ENCODE measurements at regions not wholly inside any gene's neighbourhood (a gene's known extent, or its start where the extent isn't known, plus 50 kb on each side); places are given as distances from the start of the nearest gene placed in this dataset.

DNA sequence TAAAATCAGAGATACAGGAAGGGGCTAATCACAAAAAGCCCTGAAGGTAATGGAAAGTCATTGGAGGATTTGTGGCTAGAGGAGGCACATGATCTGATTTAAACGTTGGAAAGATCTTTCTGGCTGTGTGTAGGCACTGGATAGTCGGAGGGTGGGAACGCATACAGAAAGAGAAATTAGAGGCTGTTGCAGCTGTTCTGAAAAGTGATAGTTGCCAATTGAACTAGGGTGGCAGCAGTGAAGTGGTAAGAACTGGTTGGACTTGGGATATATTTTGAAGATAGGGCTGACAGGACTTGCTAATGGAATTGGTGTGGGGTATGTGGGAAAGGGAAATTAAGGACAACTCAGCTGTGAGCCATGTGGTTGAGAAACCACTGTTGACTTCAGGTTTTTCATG is 223.6 kb downstream of the OGFRL1 start:
- DNase-seq (ENCODE audit: low read depth in 2 of 3, low spot score in 1 of 3), result no peak

DNA sequence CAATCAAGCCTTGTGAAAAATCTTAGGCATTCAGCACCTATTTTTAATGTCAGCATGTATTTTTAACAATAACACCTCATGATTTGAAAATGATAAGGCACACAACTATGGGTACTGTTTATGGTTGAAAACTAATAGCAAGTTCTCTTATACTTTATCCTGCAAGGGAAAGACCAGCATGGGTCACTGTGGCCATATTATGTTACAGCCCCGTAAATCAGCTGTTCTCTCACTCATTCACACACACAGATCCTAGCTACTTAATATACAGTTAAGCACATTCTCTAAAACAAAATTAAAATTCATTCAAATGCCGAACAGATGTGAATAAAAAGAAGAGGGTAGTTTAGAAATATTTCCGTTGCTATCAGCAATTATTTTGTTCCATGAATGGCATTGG is 224.4 kb downstream of the OGFRL1 start:
- no peak for DNase-seq (ENCODE audit: low read depth in 2 of 3, low spot score in 1 of 3)

DNA sequence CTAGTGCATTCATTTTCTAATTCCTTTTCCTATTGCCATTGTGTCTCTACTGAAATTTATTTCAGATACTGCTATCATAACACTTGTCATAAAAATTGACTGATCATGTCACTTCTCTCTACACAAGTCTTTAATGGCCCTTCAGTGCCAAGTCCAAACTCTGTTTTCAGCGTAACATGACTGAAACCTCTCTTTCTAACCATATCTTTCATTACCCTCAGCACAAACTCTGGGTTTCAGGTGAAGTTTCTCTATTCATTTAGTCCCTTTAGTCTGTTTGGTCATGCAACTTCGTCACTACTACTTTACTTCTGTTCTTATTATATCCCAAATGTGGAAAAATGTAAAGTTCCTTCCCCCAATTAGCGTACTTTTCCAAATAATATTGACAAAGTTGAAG is 234.9 kb downstream of the OGFRL1 start:
- no peak for DNase-seq (ENCODE audit: low read depth in 2 of 3, low spot score in 1 of 3)

DNA sequence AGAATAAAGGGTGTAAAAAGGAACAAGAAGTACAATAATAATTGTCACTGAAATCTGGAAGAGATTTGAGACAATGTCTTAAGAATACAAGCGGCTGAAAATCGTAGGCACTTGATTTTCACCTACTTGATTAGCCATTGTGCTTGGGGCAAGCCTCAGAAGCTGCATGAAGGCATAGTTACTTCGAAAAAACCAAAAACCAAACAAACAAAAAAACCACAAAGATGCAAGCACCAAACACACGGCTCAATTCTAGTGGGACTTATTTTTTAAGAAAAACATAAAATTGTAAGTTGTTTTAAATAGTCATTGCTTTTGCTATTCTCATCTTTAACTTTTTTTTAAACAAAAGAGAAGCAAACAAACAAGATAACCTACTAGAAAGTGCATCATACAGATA is 235.6 kb downstream of the OGFRL1 start:
- no peak for DNase-seq (ENCODE audit: low read depth in 2 of 3, low spot score in 1 of 3)

DNA sequence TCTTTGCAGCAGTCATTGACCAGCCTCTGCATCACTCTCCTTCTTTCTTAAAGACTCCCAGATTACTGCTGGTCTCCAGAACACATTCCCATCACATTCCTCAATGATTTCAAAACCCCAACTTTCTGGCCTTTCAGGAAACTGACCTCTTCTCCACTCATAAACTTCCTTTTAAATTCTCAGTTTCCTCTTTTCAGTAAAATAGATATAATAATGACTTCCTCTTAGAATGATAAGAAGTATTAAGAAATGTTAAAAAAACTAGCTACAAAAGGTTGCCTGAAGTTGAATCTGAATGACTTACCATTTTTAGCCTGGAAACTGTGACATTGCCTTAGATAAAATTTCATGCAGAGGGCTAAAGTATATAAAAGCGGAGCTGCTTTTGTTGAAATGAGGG is 239.3 kb downstream of the OGFRL1 start:
- no peak for DNase-seq (ENCODE audit: low read depth in 2 of 3, low spot score in 1 of 3)

DNA sequence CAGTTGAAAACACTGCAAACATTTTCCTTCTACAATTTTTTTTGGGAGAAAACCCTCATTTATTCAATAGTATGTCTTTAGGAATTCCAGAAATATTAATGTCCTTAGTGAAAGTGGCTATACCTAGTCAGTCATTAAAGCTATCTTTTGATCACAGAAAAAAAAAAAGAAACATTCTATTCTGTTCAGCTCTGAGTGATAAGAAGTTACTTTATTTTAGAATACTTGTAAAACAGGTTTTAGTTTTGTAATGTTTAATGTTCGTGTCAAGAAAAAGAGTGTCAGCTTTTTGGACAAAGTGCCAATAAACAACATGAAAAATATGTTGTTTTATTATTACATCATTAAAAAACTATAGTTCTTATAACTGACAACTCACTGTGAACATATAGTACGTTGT is 240.4 kb downstream of the OGFRL1 start:
- no peak for DNase-seq (ENCODE audit: low read depth in 2 of 3, low spot score in 1 of 3)

DNA sequence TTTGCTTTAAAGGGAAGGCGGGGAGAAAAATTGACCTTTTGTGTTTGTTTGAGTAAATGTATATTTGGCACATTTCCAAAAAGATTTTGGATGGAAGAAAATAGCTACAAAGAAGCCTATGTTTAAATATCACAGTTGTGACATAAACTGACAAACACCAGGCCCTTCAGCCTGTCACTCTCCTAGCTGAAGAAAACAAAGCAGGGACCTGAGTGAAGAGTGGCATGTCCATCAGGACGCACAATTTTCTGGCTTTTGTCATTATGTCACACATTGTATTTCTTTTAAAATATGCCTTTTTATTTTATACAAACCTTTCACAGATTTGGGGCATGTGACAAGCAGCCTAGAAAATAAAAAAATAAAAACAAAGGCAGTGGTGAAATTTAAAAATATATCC is 241.2 kb downstream of the OGFRL1 start:
- DNase-seq (ENCODE audit: low read depth in 2 of 3, low spot score in 1 of 3), result no peak

DNA sequence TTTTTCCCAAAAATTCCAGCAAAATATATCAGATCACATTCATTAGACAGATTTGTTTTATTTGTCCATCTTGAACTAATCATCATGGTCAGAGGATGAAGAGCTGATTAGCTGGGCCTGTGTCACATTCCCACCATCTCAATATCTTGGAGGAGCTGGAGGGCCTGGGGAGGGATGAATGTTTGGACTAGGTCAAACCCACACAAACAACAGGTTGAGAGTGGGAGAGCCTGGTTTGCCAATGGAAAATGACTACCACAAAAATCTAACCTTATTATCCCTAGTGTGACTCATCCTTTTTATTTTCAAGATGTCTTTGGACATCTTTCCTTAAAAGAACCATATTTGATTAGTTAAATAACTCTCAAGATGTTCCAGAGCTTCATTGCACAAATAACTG is 242.4 kb downstream of the OGFRL1 start:
- no peak for DNase-seq (ENCODE audit: low read depth in 2 of 3, low spot score in 1 of 3)

DNA sequence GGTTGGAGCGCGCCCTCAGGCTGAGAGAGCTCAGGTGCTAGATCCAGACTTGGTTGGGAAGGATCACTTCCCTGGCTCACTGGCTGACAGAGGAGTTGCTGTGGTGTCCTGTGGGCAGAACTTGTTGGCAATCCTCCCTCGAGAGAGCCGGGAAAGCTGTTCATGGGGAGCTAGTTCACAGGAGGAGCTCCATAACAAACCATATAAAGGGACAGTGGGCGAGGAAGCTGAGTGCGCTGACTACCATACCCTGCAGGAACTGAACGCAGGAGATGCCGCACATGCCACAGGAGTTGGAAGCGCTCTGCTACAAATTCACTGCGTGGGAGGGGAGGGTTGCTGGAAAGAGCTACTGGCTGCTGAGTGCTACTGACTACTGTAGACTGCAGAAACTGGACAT is 243.2 kb downstream of the OGFRL1 start:
- no peak for DNase-seq (ENCODE audit: low read depth in 2 of 3, low spot score in 1 of 3)

DNA sequence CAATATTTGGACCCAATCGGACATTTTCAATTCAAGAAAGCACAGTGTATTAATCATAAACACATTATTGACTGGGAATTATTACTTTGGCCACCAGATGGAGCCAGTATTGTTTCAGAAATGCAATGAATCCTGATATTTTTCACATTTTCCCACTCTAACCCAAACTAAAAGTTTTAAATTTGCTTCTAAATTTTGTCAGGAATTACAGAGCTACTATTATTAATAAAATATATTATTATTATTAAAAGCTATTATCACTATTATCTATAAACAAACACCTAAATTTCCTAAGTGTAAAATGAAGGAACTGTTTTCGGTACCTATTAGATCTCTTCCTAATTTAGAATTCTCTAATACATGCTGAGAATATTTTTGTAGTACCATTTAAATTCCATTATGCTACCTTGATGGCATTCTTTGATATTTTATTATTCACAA is 245.3 kb downstream of the OGFRL1 start:
- DNase-seq (ENCODE audit: low read depth in 2 of 3, low spot score in 1 of 3), result no peak

DNA sequence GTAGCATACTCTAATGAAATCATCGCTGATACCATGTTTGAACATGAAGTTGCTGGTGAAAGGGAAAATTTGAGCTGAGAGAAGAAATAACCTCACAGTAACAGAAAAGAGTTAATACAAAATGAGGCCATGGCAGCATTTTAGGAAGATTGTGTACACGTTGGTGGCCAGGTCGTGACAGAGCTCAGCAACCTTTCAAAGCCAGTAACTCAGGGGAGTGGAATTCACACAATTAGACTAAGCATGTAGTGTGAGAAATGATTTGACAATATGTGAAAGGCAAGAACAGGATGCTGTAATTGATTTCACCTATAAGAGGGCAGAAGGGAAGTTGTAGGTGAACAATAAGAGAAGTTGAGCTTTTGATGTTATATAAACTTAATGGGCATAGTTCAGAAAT is 246.3 kb downstream of the OGFRL1 start:
- DNase-seq (ENCODE audit: low read depth in 2 of 3, low spot score in 1 of 3), result no peak

DNA sequence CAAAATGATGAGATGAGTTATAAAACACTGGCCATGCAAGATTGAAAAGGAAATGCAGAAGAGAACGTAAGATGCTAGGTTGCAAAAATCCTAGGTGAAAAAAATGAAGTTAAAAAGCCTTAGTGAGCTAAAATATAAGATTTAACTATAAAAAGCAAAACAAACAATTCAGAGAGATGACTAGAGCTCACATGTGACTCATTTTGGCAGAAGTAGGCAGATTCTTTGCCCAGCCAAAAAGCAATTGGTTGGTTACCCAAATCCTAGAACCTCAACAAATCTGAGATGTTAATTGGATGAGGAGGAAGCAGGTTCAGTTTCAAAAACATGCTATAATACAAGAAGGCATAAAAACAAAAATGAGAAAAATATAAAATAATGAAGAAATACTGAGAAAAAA is 249.1 kb downstream of the OGFRL1 start:
- no peak for DNase-seq (ENCODE audit: low read depth in 2 of 3, low spot score in 1 of 3)

DNA sequence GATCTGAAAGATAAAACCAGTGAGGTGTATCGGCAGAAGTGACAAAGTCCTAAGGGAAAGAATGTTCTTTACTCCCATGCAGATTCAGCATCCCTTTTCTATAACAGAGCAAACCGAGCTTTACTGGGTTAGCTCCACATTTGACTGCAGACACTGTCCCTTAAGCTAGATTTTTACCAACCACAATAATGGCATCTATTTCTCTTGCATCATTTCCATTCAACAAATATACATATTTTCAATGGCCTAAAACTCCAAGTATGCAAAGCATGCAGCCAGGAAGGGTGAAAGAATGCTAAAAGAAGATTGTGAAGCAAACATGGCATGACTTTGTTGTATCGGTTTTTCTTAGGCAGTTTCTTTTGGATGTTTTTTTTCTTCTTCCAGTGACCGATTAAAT is 255.4 kb downstream of the OGFRL1 start:
- no peak for DNase-seq (ENCODE audit: low read depth in 2 of 3, low spot score in 1 of 3)

DNA sequence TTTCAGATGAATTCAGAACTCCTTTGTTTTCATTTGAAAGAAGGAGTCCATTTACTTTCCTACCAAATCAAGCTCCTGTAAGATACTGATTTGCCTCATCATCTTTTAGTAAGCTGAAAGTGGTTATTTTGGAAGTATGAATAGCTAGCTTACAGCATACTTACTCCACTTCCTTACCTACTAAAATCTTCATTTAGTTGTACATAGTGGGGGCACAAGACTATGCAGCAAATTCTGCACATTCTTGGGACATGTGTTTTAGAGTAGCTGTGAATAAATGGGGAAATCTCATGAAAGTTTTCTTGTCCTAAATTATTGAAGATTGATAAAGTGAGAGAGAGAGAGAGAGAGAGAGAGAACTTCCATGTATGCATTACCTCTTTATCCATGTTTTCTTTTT is 256.3 kb downstream of the OGFRL1 start:
- no peak for DNase-seq (ENCODE audit: low read depth in 2 of 3, low spot score in 1 of 3)

DNA sequence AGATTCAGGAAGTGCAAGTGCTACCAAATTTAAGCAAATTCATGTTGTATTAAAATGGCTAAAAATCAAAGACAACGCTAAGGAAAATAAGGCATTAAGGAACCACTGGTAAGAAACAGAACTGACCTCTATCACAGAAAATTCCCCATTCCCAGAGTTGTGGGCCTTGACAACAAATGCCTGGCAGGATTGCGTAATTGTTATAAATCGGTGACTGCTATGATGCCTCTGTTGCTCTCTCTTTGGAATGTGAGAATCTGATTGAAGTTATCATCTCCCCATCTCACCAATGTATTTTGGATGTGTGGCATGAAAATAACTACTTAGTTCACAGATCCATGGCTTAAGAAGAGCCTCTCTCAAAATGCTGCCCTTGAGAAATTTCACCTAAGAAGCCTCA is 257.3 kb downstream of the OGFRL1 start:
- no peak for DNase-seq (ENCODE audit: low read depth in 2 of 3, low spot score in 1 of 3)

DNA sequence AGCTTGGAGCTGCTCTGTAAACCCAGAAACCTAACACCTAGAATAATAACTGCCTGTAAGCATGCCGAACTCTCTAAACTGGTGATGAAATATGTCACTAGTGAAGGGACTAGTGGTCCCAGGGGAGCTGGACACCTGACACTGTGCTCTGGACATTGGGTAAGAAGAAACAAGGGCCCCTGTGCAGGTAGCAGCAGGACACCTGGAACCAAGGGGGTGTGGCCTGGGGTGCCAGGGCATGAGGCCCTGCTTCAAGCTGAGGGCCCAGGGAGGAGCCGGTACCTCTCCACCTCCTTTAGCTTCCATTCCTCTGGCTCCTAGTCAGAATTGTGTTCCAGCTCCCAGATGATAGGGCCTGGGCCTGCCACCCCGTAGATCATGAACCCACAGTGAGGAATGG is 263.2 kb downstream of the OGFRL1 start:
- no peak for DNase-seq (ENCODE audit: low read depth in 2 of 3, low spot score in 1 of 3)

DNA sequence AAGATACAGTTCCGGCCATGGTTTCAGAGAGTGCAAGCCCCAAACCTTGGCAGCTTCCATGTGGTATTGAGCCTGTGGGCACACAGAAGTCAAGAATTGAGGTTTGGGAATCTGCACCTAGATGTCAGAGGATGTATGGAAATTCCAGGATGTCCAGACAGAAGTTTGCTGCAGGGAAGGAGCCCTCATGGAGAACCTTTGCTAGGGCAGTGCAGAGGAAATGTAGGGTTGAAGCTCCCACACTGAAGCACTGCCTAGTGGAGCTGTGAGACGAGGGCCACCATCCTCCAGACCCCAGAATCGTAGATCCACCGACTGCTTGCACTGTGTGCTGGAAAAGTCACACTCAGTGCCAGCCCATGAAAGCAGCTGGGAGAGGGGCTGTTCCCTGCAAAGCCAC is 267.5 kb downstream of the OGFRL1 start:
- no peak for DNase-seq (ENCODE audit: low read depth in 2 of 3, low spot score in 1 of 3)

DNA sequence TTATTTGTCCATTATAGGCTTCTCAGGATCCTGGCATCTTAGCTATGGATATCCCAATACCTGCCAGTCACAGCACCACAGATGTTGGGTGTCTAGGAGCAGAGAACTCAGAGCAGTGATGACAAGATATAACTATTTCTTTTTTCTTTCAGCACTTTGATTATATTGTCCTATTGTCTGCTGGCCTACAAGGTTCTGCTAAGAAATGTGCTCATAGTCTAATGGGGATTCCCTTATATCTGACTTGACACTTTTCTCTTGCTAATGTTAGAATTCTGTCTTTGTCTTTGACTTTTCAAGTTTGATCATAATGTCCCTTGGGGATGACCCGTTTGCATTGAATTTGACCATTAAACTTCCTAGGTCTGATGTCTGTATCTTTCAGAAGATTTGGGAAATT is 270.4 kb downstream of the OGFRL1 start:
- no peak for DNase-seq (ENCODE audit: low read depth in 2 of 3, low spot score in 1 of 3)

DNA sequence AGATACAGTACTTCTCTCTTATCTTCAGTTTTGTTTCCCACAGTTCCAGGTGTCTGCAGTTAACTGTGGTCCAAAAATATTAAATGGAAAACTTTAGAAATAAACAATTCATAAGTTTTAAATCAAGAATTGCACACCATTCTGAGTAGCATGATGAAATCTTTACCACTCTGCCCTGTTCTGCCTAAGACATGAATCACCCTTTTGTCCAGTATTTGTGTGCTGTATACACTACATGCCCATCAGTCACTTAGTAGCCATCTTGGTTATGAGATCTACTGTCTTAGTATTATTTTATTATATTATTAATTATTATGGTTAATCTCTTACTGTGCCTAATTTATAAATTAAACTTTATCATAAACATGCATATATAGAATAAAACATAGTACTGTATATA is 279.0 kb downstream of the OGFRL1 start:
- no peak for DNase-seq (ENCODE audit: low read depth in 2 of 3, low spot score in 1 of 3)

DNA sequence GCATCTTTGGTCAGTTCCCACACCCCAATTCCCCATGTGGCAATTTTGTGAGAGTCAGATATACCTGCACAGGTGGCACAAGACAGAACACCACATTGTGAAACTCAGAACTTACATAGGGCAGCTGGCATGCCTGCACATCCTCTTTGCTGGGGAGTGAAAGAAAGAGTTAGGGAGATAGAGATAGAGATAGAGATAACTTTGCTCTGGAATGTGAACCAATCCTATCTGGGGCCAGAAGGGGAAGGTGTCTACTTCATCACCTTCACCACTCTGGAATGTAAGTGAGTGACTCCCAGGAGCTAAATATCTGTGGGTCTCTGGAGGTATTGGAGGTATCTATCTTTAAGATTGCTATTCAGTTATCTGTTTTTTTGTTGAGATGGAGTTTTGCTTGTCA is 289.2 kb downstream of the OGFRL1 start:
- no peak for DNase-seq (ENCODE audit: low read depth in 2 of 3, low spot score in 1 of 3)

DNA sequence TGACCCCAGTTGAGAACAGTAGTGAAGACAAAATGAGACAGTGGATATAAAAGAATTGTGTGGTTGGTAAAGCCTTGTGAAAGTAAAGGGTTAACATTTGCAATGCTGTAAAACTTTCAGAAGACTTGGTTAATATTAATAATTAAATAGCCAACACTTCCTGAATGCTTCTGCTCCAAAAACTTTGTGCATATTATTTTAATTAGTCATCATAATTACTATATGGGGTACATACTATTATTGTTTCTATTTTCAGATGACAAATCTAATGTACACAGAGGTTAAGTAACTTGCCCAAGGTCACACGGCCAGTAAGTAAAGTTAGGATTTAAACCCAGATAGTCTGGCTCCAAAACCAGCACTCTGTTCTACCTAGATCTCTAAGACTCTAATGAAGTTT is 291.3 kb downstream of the OGFRL1 start:
- no peak for DNase-seq (ENCODE audit: low read depth in 2 of 3, low spot score in 1 of 3)

DNA sequence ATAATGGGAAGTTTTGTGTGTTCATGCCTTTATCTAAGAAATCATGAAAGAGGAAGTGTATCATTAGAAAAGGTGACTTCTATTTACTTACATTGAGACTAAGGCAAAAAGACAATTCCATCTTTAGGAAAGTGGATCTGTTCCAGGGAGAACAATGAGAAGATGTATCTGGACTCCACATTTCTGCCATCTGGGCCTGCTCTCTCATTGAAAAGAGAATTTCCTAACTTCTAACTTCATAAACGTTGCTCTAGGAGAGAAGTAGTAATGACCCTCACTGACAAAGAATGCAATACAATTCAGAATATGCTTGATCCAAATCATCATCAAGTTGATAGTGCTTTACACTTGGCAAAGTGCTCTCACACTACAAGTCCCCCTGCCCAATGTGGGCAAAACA is 294.2 kb downstream of the OGFRL1 start:
- DNase-seq (ENCODE audit: low read depth in 2 of 3, low spot score in 1 of 3), result no peak

DNA sequence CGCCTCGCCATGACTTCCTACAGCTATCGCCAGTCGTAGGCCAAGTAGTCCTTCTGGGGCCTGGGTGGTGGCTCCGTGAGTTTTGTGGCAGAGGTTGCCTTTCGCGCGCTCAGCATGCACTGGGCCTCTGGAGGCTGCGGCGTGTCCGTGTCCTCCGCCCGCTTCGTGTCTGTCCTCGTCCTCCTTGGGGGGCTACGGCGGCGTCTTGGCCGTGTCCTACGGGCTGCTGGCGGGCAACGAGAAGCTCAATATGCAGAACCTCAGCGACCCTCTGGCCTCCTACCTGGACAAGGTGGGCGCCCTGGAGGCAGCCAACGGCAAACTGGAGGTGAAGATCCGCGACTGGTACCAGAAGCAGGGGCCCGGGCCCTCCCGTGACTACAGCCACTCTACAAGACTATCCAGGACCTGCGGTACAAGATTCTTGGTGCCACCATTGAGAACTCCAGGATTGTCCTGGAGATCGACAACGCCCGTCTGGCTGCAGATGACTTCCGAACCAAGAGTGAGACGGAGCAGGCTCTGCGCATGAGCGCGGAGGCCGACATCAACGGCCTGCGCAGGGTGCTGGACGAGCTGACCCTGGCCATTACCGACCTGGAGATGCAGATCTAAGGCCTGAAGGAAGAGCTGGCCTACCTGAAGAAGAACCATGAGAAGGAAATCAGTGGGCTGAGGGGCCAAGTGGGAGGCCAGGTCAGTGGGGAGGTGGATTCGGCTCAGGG is 296.3 kb downstream of the OGFRL1 start:
- no peak for DNase-seq (ENCODE audit: low read depth in 2 of 3, low spot score in 1 of 3)

DNA sequence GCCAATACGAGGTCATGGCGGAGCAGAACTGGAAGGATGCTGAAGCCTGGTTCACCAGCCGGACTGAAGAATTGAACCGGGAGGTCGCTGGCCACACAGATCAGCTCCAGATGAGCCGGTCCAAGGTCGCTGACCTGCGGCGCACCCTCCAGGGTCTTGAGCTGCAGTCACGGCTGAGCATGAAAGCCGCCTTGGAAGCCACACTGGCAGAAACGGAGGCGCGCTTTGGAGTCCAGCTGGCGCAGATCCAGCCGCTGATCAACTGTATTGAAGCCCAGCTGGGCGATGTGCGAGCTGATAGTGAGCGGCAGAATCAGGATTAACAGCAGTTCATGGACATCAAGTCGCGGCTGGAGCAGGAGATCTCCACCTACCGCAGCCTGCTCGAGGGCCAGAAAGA is 296.9 kb downstream of the OGFRL1 start:
- DNase-seq (ENCODE audit: low read depth in 2 of 3, low spot score in 1 of 3), result no peak
